Fibroblast of lung (primary cell): ENCODE measurements at regions not wholly inside any gene's neighbourhood (a gene's known extent, or its start where the extent isn't known, plus 50 kb on each side); places are given as distances from the start of the nearest gene placed in this dataset.

Experiments used
- DNase-seq, 2 donors: peaks; one replicate each; pipeline versions ENCODE4 v3.0.0 to v3.0.0-alpha.2; 2010; ENCODE audit warnings: low read depth in 2 of 2
- H2AFZ ChIP-seq: 2 replicates; pipeline ENCODE4 v1.5.1; 2012; ENCODE audit warnings: low read length, control low read depth, inconsistent platforms
- H3K27ac ChIP-seq: 2 replicates; pipeline ENCODE4 v1.5.1; 2011; ENCODE audit warnings: low read length, control low read depth; ENCODE audit not compliant: insufficient read depth
- H3K27me3 ChIP-seq: 2 replicates; pipeline ENCODE4 v1.5.1; 2011; ENCODE audit warnings: mild to moderate bottlenecking, low read length; ENCODE audit not compliant: control insufficient read depth, insufficient read depth
- H3K36me3 ChIP-seq: 2 replicates; pipeline ENCODE4 v1.5.1; 2011; ENCODE audit warnings: low read length; ENCODE audit not compliant: control insufficient read depth, insufficient read depth
- H3K4me1 ChIP-seq: 2 replicates; pipeline ENCODE4 v1.5.1; 2011; ENCODE audit warnings: low read length; ENCODE audit not compliant: control insufficient read depth, insufficient read depth; ENCODE audit errors: extremely low read depth
- H3K4me2 ChIP-seq: 2 replicates; pipeline ENCODE4 v1.5.1; 2011; ENCODE audit warnings: low read length, control low read depth; ENCODE audit not compliant: insufficient read depth; ENCODE audit errors: extremely low read depth
- H3K4me3 ChIP-seq, 4 experiments: fragments of 200-600 bp in 1 of 4; sonication (generic) in 1 of 4; replicated peaks in 1 of 4; 2 replicates each; pipeline ENCODE4 v1.5.1; 2011 to 2016; ENCODE audit warnings: low read length in 4 of 4, low read depth in 3 of 4, mild to moderate bottlenecking in 3 of 4, control low read depth in 2 of 4, inconsistent platforms in 1 of 4, mixed read lengths in 1 of 4; ENCODE audit not compliant: insufficient read depth in 1 of 4; ENCODE audit errors: control extremely low read depth in 1 of 4
- H3K79me2 ChIP-seq: 2 replicates; pipeline ENCODE4 v1.5.1; 2012; ENCODE audit warnings: mild to moderate bottlenecking, low read length, inconsistent platforms; ENCODE audit not compliant: control insufficient read depth, insufficient read depth
- H3K9ac ChIP-seq: 2 replicates; pipeline ENCODE4 v1.5.1; 2011; ENCODE audit warnings: mild to moderate bottlenecking, low read length, control low read depth; ENCODE audit not compliant: insufficient read depth
- H3K9me3 ChIP-seq: 2 replicates; pipeline ENCODE4 v1.5.1; 2012; ENCODE audit warnings: low read depth, low read length; ENCODE audit not compliant: control insufficient read depth, insufficient read depth
- H4K20me1 ChIP-seq: 2 replicates; pipeline ENCODE4 v1.5.1; 2011; ENCODE audit warnings: low read length; ENCODE audit not compliant: control insufficient read depth, insufficient read depth; ENCODE audit errors: extremely low read depth
- EZH2 ChIP-seq: IDR thresholded peaks from 2 replicates; pipeline ENCODE4 v1.5.1; 2012; ENCODE audit warnings: low read length, control low read depth, mild to moderate bottlenecking; ENCODE audit errors: missing control alignments
- TF ChIP-seq, protein P1 (sequence below), 2 donors: IDR thresholded peaks in 1 of 2; conservative IDR thresholded peaks in 1 of 2; 1 replicate in 1 of 2; 2 replicates in 1 of 2; pipeline ENCODE4 v1.5.1; 2011 to 2012; ENCODE audit warnings: low read length in 2 of 2, control low read depth in 1 of 2, inconsistent platforms in 1 of 2, low read depth in 1 of 2, mild to moderate bottlenecking in 1 of 2

DNA sequence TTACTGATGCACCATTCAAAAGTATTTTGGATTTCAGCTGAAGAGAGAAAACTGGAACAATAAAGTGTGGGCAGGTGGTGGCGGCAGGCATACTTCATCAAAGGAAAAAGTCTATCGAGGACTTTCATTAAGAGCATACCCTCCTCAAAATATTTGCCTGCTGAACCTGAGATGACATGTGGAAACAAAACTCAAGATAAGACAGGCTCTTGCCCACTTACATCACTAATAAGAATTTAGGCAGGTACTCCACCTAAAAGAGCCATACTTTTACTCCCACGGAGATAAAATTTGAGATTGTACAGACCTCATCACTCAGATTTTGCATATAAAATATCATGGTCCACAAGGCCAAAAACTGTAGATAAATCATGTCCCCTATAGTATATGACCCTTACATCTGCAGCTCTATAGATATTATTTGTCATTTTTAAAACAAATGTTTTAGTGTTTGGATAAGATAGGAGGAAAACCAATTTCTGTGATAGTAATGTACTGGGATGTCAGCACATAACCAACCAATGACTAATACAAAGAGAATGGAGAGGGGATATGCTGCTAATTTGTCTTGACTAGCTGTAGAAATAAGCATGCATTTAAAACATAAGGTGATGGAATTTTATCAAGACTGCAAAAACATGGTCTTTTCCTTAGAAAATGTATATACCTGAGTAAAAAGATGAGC, 730.6 kb upstream of the ZNF608 start:
- Histone ChIP-seq H3K4me2 (no peak overlapping the region), H3K27me3 (no peaks in the 10 kb centered on the region), H3K36me3 (no peaks in the 10 kb centered on the region), H2AFZ (no peak overlapping the region), H3K79me2 (no peaks in the 10 kb centered on the region), H3K4me3 (no peak overlapping the region), H3K9me3 (no peaks in the 10 kb centered on the region), H3K27ac (no peak overlapping the region), H3K9ac (no peak overlapping the region), H4K20me1 (no peaks in the 10 kb centered on the region), H3K4me1 (no peaks in the 10 kb centered on the region)
- DNase-seq: peak; percentile 28 to 76
- TF ChIP-seq, protein P1, sequence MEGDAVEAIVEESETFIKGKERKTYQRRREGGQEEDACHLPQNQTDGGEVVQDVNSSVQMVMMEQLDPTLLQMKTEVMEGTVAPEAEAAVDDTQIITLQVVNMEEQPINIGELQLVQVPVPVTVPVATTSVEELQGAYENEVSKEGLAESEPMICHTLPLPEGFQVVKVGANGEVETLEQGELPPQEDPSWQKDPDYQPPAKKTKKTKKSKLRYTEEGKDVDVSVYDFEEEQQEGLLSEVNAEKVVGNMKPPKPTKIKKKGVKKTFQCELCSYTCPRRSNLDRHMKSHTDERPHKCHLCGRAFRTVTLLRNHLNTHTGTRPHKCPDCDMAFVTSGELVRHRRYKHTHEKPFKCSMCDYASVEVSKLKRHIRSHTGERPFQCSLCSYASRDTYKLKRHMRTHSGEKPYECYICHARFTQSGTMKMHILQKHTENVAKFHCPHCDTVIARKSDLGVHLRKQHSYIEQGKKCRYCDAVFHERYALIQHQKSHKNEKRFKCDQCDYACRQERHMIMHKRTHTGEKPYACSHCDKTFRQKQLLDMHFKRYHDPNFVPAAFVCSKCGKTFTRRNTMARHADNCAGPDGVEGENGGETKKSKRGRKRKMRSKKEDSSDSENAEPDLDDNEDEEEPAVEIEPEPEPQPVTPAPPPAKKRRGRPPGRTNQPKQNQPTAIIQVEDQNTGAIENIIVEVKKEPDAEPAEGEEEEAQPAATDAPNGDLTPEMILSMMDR (conservative IDR thresholded peaks at IDR 0.05 in 1 of 2, IDR thresholded peaks at IDR 0.05 in 1 of 2; ENCODE audit: low read depth in 1 of 2, low read length in 2 of 2): no peak
- TF ChIP-seq EZH2: no peak

DNA sequence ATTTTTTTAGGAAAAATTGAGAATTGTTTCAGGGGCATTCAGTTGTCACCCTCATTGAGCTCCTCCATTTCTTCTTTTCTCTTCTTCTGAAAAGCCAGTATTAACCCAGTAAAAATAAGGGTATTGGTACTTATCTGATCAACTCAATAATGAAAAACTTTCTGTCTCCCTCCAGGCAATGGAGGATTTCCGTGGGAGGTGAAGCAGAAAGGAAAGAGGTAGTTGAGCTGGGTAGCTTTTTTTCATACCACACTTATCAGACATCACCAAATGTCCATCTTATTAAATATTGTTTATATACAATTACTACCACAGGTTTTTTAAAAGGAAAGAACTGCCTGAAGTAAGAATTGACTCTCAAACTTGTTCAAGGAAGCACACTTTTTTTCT, 731.1 kb upstream of the ZNF608 start:
- Histone ChIP-seq H3K4me1 (no peaks in the 10 kb centered on the region), H3K4me2 (no peak overlapping the region), H2AFZ (no peak overlapping the region), H3K36me3 (no peaks in the 10 kb centered on the region), H3K4me3 (no peak overlapping the region), H3K9ac (no peak overlapping the region), H4K20me1 (no peaks in the 10 kb centered on the region), H3K27me3 (no peaks in the 10 kb centered on the region), H3K9me3 (no peaks in the 10 kb centered on the region), H3K27ac (no peak overlapping the region), H3K79me2 (no peaks in the 10 kb centered on the region)
- no peak for DNase-seq
- TF ChIP-seq EZH2: no peak
- TF ChIP-seq, protein P1 (conservative IDR thresholded peaks at IDR 0.05 in 1 of 2, IDR thresholded peaks at IDR 0.05 in 1 of 2; ENCODE audit: low read depth in 1 of 2, low read length in 2 of 2): no peak

DNA sequence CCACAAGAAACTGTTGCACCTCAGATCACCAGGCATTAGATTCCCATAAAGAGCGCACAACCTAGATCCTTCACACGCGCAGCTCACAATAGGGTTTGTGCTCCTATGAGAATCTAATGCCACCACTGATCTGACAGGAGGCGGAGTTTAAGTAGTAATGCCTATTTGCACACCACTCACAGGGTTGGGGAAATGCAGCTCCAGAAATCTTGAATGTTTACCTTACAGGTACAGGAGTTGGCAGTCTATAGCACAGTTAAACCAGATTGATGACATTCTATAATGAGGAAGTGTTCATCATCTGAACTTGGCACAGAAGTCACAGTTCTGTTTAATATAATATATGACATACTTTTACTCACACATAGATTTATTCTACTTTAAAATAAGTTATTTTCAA, 732.2 kb upstream of the ZNF608 start:
- Histone ChIP-seq H3K27ac (no peak overlapping the region), H3K9me3 (no peaks in the 10 kb centered on the region), H3K9ac (no peak overlapping the region), H3K4me1 (no peaks in the 10 kb centered on the region), H3K79me2 (no peaks in the 10 kb centered on the region), H3K36me3 (no peaks in the 10 kb centered on the region), H3K4me2 (no peak overlapping the region), H4K20me1 (no peaks in the 10 kb centered on the region), H3K27me3 (no peaks in the 10 kb centered on the region), H2AFZ (no peak overlapping the region), H3K4me3 (no peak overlapping the region)
- DNase-seq: no peak
- TF ChIP-seq EZH2: no peak
- TF ChIP-seq, protein P1 (conservative IDR thresholded peaks at IDR 0.05 in 1 of 2, IDR thresholded peaks at IDR 0.05 in 1 of 2; ENCODE audit: low read depth in 1 of 2, low read length in 2 of 2): no peak
